Uterus (tissue), 2 donors: ENCODE measurements at regions not wholly inside any gene's neighbourhood (a gene's known extent, or its start where the extent isn't known, plus 50 kb on each side); places are given as distances from the start of the nearest gene placed in this dataset.

Source experiments
- CTCF ChIP-seq, 4 experiments: fragments of 200-600 bp in 2 of 4; fragments of 450-650 bp in 2 of 4; sonication (generic) in 2 of 4; IDR thresholded peaks; one replicate each; pipeline ENCODE4 v1.5.1; 2016 to 2019; ENCODE audit warnings: antibody characterized with exemption in 4 of 4, mild to moderate bottlenecking in 2 of 4, moderate library complexity in 1 of 4
- POLR2A ChIP-seq, 2 donors: fragments of 450-650 bp; IDR thresholded peaks; one replicate each; pipeline ENCODE4 v1.6.1; 2016; ENCODE audit warnings: antibody characterized with exemption in 2 of 2, mild to moderate bottlenecking in 1 of 2, moderate library complexity in 1 of 2

DNA sequence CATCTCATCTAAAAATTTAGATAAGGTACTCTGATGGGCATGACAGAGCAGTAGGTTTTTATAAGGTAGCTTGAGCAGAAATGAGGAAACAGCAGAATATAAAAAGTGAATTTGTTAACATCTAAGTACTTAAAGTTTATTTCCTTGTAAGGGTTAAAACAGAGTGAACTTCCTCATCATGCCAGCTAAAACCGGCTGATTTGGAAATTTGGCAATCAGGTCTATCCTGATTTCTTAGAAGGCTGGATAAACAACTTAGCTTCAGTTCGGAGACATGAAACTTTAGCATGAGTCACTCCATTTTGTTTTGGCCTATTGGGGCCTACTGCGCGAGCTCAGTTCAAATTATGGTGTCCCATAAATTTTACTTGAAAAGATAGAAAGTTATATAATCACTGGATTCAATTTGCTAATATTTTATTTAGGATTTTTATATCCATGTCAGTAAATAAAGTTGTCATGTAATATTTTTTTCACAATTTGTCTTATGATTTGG lies 241.6 kb upstream of the RORB start:
- TF ChIP-seq CTCF (IDR thresholded peaks at IDR 0.05) (no peak), POLR2A (IDR thresholded peaks at IDR 0.05) (no peak)
